Vagina (tissue), 2 donors: ENCODE measurements at regions not wholly inside any gene's neighbourhood (a gene's known extent, or its start where the extent isn't known, plus 50 kb on each side); places are given as distances from the start of the nearest gene placed in this dataset.
"Not testable (repeated sequence)": the region's sequence is repeated elsewhere in the genome, so short reads cannot be mapped to it uniquely, and the experiment has no call there.

Source experiments
- DNase-seq, 2 donors: peaks; one replicate each; pipeline ENCODE4 v3.0.0-alpha.2; 2017; ENCODE audit errors: extremely low spot score in 2 of 2
- H3K27ac ChIP-seq: fragments of 200-600 bp; sonication (generic); one replicate; pipeline ENCODE4 v1.5.1; 2019
- H3K27me3 ChIP-seq: fragments of 200-600 bp; sonication (generic); one replicate; pipeline ENCODE4 v1.5.1; 2019
- H3K36me3 ChIP-seq, 2 donors: fragments of 200-600 bp; sonication (generic); one replicate each; pipeline ENCODE4 v1.5.1; 2017 to 2019
- H3K4me1 ChIP-seq: fragments of 200-600 bp; sonication (generic); one replicate; pipeline ENCODE4 v1.5.1; 2019
- H3K4me3 ChIP-seq, 2 donors: fragments of 200-600 bp; sonication (generic); 1 replicate in 1 of 2; 2 replicates in 1 of 2; pipeline ENCODE4 v1.5.1; 2016 to 2019
- H3K9me3 ChIP-seq: fragments of 200-600 bp; sonication (generic); one replicate; pipeline ENCODE4 v1.5.1; 2019
- CTCF ChIP-seq, 3 experiments: fragments of 450-650 bp in 2 of 3; fragments of 200-600 bp in 1 of 3; sonication (generic) in 1 of 3; IDR thresholded peaks; one replicate each; pipeline ENCODE4 v1.5.1; 2017 to 2019; ENCODE audit warnings: antibody characterized with exemption in 3 of 3, mild to moderate bottlenecking in 2 of 3, moderate library complexity in 2 of 3
- POLR2A ChIP-seq, 2 donors: fragments of 450-650 bp; IDR thresholded peaks; one replicate each; pipeline ENCODE4 v1.6.1; 2017; ENCODE audit warnings: antibody characterized with exemption in 2 of 2, mild to moderate bottlenecking in 2 of 2, moderate library complexity in 2 of 2
- POLR2AphosphoS5 ChIP-seq, 2 donors: sonication (generic); formaldehyde crosslinking; IDR thresholded peaks; one replicate each; pipeline ENCODE4 v1.9.0; 2017; ENCODE audit warnings: antibody characterized with exemption in 2 of 2, mild to moderate bottlenecking in 2 of 2, low read depth in 1 of 2; ENCODE audit not compliant: insufficient read depth in 1 of 2
- intact Hi-C: fragments of 100-400 bp; cut with DNase I; formaldehyde crosslinking; loops from one replicate; pipeline ENCODE4 v1.15.1; 2023

- Histone ChIP-seq H3K27me3 (no peaks in the 10 kb centered on the region), H3K4me3 (no peak overlapping the region), H3K27ac (no peak overlapping the region), H3K36me3 (no peaks in the 10 kb centered on the region), H3K9me3 (no peaks in the 10 kb centered on the region), H3K4me1 (no peaks in the 10 kb centered on the region)
- TF ChIP-seq POLR2A (IDR thresholded peaks at IDR 0.05) (no peak), CTCF (IDR thresholded peaks at IDR 0.05) (no peak), POLR2AphosphoS5 (IDR thresholded peaks at IDR 0.05; ENCODE audit: insufficient read depth in 1 of 2, low read depth in 1 of 2) (no peak)
- DNase-seq = no peak
- intact Hi-C loops = no loop called here
Observed at GRCh38 chr1:102535829-102536505, 539.2 kb upstream of the OLFM3 start.

GRCh38 chr1:102531036-102531435, 534.3 kb upstream of the OLFM3 start:
- DNase-seq = no peak
- Histone ChIP-seq H3K27ac (no peak overlapping the region), H3K9me3 (no peaks in the 10 kb centered on the region), H3K4me1 (no peaks in the 10 kb centered on the region), H3K36me3 (no peaks in the 10 kb centered on the region), H3K4me3 (no peak overlapping the region), H3K27me3 (no peaks in the 10 kb centered on the region)
- TF ChIP-seq POLR2A (IDR thresholded peaks at IDR 0.05) (no peak), CTCF (IDR thresholded peaks at IDR 0.05) (no peak)
- intact Hi-C loops = no loop called here

- Histone ChIP-seq H3K27ac (no peak overlapping the region), H3K36me3 (no peaks in the 10 kb centered on the region), H3K9me3 (no peaks in the 10 kb centered on the region), H3K4me1 (no peaks in the 10 kb centered on the region), H3K4me3 (no peak overlapping the region), H3K27me3 (no peaks in the 10 kb centered on the region)
- no peak for TF ChIP-seq POLR2AphosphoS5 (IDR thresholded peaks at IDR 0.05; ENCODE audit: insufficient read depth in 1 of 2, low read depth in 1 of 2)
- TF ChIP-seq CTCF (IDR thresholded peaks at IDR 0.05) = no peak
- no peak for TF ChIP-seq POLR2A (IDR thresholded peaks at IDR 0.05)
- intact Hi-C loops = no loop called here
- DNase-seq = no peak
Observed at GRCh38 chr1:102529446-102529845, 532.7 kb upstream of the OLFM3 start.

- no peaks in the 10 kb centered on the region for H3K27me3 ChIP-seq
- no peaks in the 10 kb centered on the region for H3K9me3 ChIP-seq
- intact Hi-C loops = no loop called here
- DNase-seq = no peak
- no peak overlapping the region for H3K27ac ChIP-seq
- H3K36me3 ChIP-seq = no peaks in the 10 kb centered on the region
- no peak overlapping the region for H3K4me3 ChIP-seq
- TF ChIP-seq POLR2AphosphoS5 (IDR thresholded peaks at IDR 0.05; ENCODE audit: insufficient read depth in 1 of 2, low read depth in 1 of 2) (no peak), POLR2A (IDR thresholded peaks at IDR 0.05) (no peak), CTCF (IDR thresholded peaks at IDR 0.05) (no peak)
- H3K4me1 ChIP-seq = no peaks in the 10 kb centered on the region
Observed at GRCh38 chr1:102500758-102501157, 504.0 kb upstream of the OLFM3 start.

- Histone ChIP-seq H3K9me3 (no peaks in the 10 kb centered on the region), H3K4me1 (no peaks in the 10 kb centered on the region), H3K27ac (no peak overlapping the region), H3K4me3 (no peak overlapping the region), H3K36me3 (no peaks in the 10 kb centered on the region), H3K27me3 (no peaks in the 10 kb centered on the region)
- DNase-seq = no peak
- TF ChIP-seq POLR2A (IDR thresholded peaks at IDR 0.05) = no peak
- no peak for TF ChIP-seq CTCF (IDR thresholded peaks at IDR 0.05)
- no peak for TF ChIP-seq POLR2AphosphoS5 (IDR thresholded peaks at IDR 0.05; ENCODE audit: insufficient read depth in 1 of 2, low read depth in 1 of 2)
- intact Hi-C loops = no loop called here
Observed at GRCh38 chr1:102498929-102499328, 502.2 kb upstream of the OLFM3 start.

GRCh38 chr1:102497810-102498209, 501.1 kb upstream of the OLFM3 start:
- intact Hi-C loops, H3K27me3 ChIP-seq, H3K36me3 ChIP-seq, H3K9me3 ChIP-seq, DNase-seq, H3K4me1 ChIP-seq, H3K4me3 ChIP-seq, H3K27ac ChIP-seq: not testable (repeated sequence)
